CD4-positive, alpha-beta T cell (primary cell): ENCODE measurements at regions not wholly inside any gene's neighbourhood (a gene's known extent, or its start where the extent isn't known, plus 50 kb on each side); places are given as distances from the start of the nearest gene placed in this dataset.

Experiments used
- ATAC-seq: fragments of 200-7000 bp; cut with Tn5 transposase; one replicate; pipeline ENCODE4 v1.10.0; 2022; ENCODE audit warnings: mild to moderate bottlenecking; ENCODE audit not compliant: poor library complexity
- CTCF ChIA-PET: fragments of 350-600 bp; sonication (Branson Sonifier 250); formaldehyde crosslinking; loops from one replicate; lab custom pipeline; 2021; ENCODE audit warnings: antibody characterized with exemption, inconsistent platforms; lab: Charles Lee
- POLR2A ChIA-PET: fragments of 350-600 bp; sonication (Branson Sonifier 250); formaldehyde crosslinking; loops from one replicate; lab custom pipeline; 2021; ENCODE audit warnings: antibody characterized with exemption, inconsistent platforms; lab: Charles Lee
- DNase-seq, 14 experiments: peaks; one replicate each; pipeline ENCODE4 v3.0.0-alpha.2; 2013 to 2020; ENCODE audit warnings: mixed read lengths in 2 of 14
- H3K27ac ChIP-seq, 2 donors: one replicate each; pipeline versions ENCODE4 v1.5.1 to v1.7.0; 2013; ENCODE audit warnings: low read length in 2 of 2, low read depth in 1 of 2, mild to moderate bottlenecking in 1 of 2
- H3K27me3 ChIP-seq, 2 experiments: 1 replicate in 1 of 2; 2 replicates in 1 of 2; pipeline versions ENCODE4 v1.6.1 to v1.7.0; 2013; ENCODE audit warnings: low read length in 2 of 2, control low read depth in 1 of 2, mild to moderate bottlenecking in 1 of 2, moderate library complexity in 1 of 2; ENCODE audit not compliant: insufficient read depth in 2 of 2, control insufficient read depth in 1 of 2
- H3K36me3 ChIP-seq: one replicate; pipeline ENCODE4 v1.6.1; 2013; ENCODE audit warnings: low read length, control low read depth; ENCODE audit not compliant: insufficient read depth
- H3K4me1 ChIP-seq: one replicate; pipeline ENCODE4 v1.6.1; 2013; ENCODE audit warnings: low read length, control low read depth; ENCODE audit not compliant: insufficient read depth
- H3K4me3 ChIP-seq: one replicate; pipeline ENCODE4 v1.5.1; 2013; ENCODE audit warnings: mild to moderate bottlenecking, low read length, moderate library complexity
- H3K9me3 ChIP-seq, 2 experiments: 1 replicate in 1 of 2; 2 replicates in 1 of 2; pipeline versions ENCODE4 v1.6.1 to v1.7.0; 2013; ENCODE audit warnings: low read length in 2 of 2, mild to moderate bottlenecking in 2 of 2, control low read depth in 1 of 2, moderate library complexity in 1 of 2; ENCODE audit not compliant: control insufficient read depth in 1 of 2, insufficient read depth in 1 of 2
- H3K27ac Mint-ChIP-seq: one replicate; pipeline ENCODE4 v1.8.0; 2020; ENCODE audit warnings: mixed read lengths
- H3K27me3 Mint-ChIP-seq: one replicate; pipeline ENCODE4 v1.8.0; 2021; ENCODE audit warnings: mixed read lengths
- H3K36me3 Mint-ChIP-seq: one replicate; pipeline ENCODE4 v1.8.0; 2021; ENCODE audit warnings: low read depth, mixed read lengths
- H3K4me1 Mint-ChIP-seq: one replicate; pipeline ENCODE4 v1.8.0; 2021; ENCODE audit warnings: low read depth, mixed read lengths
- H3K4me3 Mint-ChIP-seq: one replicate; pipeline ENCODE4 v1.8.0; 2020; ENCODE audit warnings: mild to moderate bottlenecking, mixed read lengths
- H3K9me3 Mint-ChIP-seq: one replicate; pipeline ENCODE4 v1.8.0; 2020; ENCODE audit warnings: mixed read lengths
- CTCF ChIP-seq: fragments of 200-600 bp; IDR thresholded peaks from one replicate; pipeline ENCODE4 v1.8.0; 2022; ENCODE audit warnings: antibody characterized with exemption, mild to moderate bottlenecking
- intact Hi-C, 2 experiments: fragments of 100-400 bp; cut with DNase I in 1 of 2; cut with micrococcal nuclease in 1 of 2; formaldehyde crosslinking; loops; one replicate each; pipeline versions ENCODE4 v1.15.1 to v1.9.0; 2023 to 2025; cut with DNase I, micrococcal nuclease

- DNase-seq (no peak), ATAC-seq (no peak)
- Mint-ChIP-seq H3K9me3 (peaks cover 8% of the 10 kb centered on the region), H3K4me1 (no peaks in the 10 kb centered on the region), H3K4me3 (no peak overlapping the region), H3K27ac (no peak overlapping the region), H3K27me3 (no peaks in the 10 kb centered on the region), H3K36me3 (no peaks in the 10 kb centered on the region)
- Histone ChIP-seq H3K27me3 (no peaks in the 10 kb centered on the region), H3K9me3 (peaks cover 0 to 4% of the 10 kb centered on the region in 2 experiments), H3K4me3 (no peak overlapping the region), H3K36me3 (no peaks in the 10 kb centered on the region), H3K4me1 (no peaks in the 10 kb centered on the region), H3K27ac (no peak overlapping the region)
- TF ChIP-seq CTCF = no peak
- ChIA-PET CTCF (no interaction called here), POLR2A (no interaction called here)
- intact Hi-C loops = no loop called here
Measured at GRCh38 chr9:107919263-107919662, 429.7 kb upstream of the KLF4 start.

GRCh38 chr9:107918749-107919148 lies 429.2 kb upstream of the KLF4 start:
- Mint-ChIP-seq H3K27me3 (no peaks in the 10 kb centered on the region), H3K36me3 (no peaks in the 10 kb centered on the region), H3K4me3 (no peak overlapping the region), H3K4me1 (no peaks in the 10 kb centered on the region), H3K9me3 (peaks cover 8% of the 10 kb centered on the region), H3K27ac (no peak overlapping the region)
- Histone ChIP-seq H3K9me3 (peaks cover 0 to 4% of the 10 kb centered on the region in 2 experiments), H3K27ac (no peak overlapping the region), H3K4me1 (no peaks in the 10 kb centered on the region), H3K4me3 (no peak overlapping the region), H3K27me3 (no peaks in the 10 kb centered on the region), H3K36me3 (no peaks in the 10 kb centered on the region)
- no peak for TF ChIP-seq CTCF
- ChIA-PET CTCF (no interaction called here), POLR2A (no interaction called here)
- no peak for DNase-seq
- intact Hi-C loops = no loop called here
- no peak for ATAC-seq

GRCh38 chr9:107914151-107914550 lies 424.6 kb upstream of the KLF4 start:
- H3K27me3 Mint-ChIP-seq = no peaks in the 10 kb centered on the region
- no peak for TF ChIP-seq CTCF
- no peak overlapping the region for H3K4me3 ChIP-seq
- H3K36me3 ChIP-seq = no peaks in the 10 kb centered on the region
- CTCF ChIA-PET = no interaction called here
- DNase-seq (no peak), ATAC-seq (no peak)
- H3K36me3 Mint-ChIP-seq = no peaks in the 10 kb centered on the region
- no peak overlapping the region for H3K27ac ChIP-seq
- intact Hi-C loops = no loop called here
- H3K9me3 ChIP-seq = peaks cover 0 to 6% of the 10 kb centered on the region in 2 experiments
- POLR2A ChIA-PET = no interaction called here
- H3K4me1 Mint-ChIP-seq = no peaks in the 10 kb centered on the region
- H3K27ac Mint-ChIP-seq = no peak overlapping the region
- H3K4me1 ChIP-seq = no peaks in the 10 kb centered on the region
- H3K4me3 Mint-ChIP-seq = no peak overlapping the region
- H3K9me3 Mint-ChIP-seq = peaks cover 6% of the 10 kb centered on the region
- H3K27me3 ChIP-seq = no peaks in the 10 kb centered on the region
